GM18517 (cell line): ENCODE measurements at regions not wholly inside any gene's neighbourhood (a gene's known extent, or its start where the extent isn't known, plus 50 kb on each side); places are given as distances from the start of the nearest gene placed in this dataset.
"Not testable (repeated sequence)": the region's sequence is repeated elsewhere in the genome, so short reads cannot be mapped to it uniquely, and the experiment has no call there.

Experiments used
- ATAC-seq: cut with Tn5 transposase; IDR thresholded peaks from one replicate; pipeline ENCODE4 v1.9.1; 2021; ENCODE audit warnings: mild to moderate bottlenecking, moderate library complexity; ENCODE audit not compliant: unreplicated experiment

- ATAC-seq, result no peak
These were observed 829.0 kb downstream of the DNAH5 start for GRCh38 chr5:13115476-13115875.

DNA sequence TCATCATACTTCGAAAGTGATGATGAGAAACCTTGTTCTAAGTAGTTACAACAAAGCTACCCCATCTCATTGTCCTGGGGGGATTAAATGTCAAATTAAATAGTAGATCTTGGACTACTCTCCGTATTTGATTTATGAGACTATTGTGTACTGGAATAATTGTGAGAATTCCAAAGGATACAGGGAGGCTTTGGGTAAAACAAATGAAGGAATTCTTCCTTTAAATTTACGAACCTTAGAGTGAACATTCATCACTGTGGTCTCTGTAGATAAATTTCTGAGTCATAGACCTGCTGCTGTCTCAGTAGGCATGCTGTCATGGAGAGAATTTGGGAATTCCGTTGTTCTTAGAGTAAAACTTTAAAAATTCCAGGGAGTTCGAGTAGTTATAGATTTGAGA lies 836.2 kb downstream of the DNAH5 start:
- no peak for ATAC-seq

GRCh38 chr5:13107537-13107936 lies 837.0 kb downstream of the DNAH5 start:
- ATAC-seq, result no peak

DNA sequence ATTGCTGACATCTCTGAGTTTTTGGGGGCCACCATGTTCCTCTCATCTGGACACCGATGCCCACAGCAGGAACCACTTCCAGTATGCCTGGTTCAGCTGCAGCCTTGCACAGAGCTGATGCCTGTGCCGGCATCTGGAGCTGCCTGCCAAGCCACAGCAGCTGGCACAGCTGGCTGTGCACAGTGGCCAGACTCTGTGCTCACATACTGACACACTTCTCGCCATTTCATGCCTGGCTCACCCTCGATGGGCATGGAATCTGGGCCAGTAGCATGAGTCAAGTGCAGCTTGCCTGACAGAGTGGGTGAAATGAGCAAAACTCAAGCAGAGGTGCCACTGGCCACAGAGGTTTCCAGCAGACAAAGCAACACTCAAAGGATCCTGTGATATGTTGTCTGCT lies 863.4 kb downstream of the DNAH5 start:
- ATAC-seq, result no peak

- not testable (repeated sequence) for ATAC-seq
These were observed 871.6 kb downstream of the DNAH5 start for GRCh38 chr5:13072936-13073335.

- no peak for ATAC-seq
These were observed 881.4 kb downstream of the DNAH5 start for GRCh38 chr5:13063088-13063487.

- no peak for ATAC-seq
These were observed 898.5 kb downstream of the DNAH5 start for GRCh38 chr5:13045897-13046551.

GRCh38 chr5:13034061-13034460 lies 910.4 kb downstream of the DNAH5 start:
- no peak for ATAC-seq

- no peak for ATAC-seq
These were observed 915.3 kb downstream of the DNAH5 start for GRCh38 chr5:13029211-13029610.

DNA sequence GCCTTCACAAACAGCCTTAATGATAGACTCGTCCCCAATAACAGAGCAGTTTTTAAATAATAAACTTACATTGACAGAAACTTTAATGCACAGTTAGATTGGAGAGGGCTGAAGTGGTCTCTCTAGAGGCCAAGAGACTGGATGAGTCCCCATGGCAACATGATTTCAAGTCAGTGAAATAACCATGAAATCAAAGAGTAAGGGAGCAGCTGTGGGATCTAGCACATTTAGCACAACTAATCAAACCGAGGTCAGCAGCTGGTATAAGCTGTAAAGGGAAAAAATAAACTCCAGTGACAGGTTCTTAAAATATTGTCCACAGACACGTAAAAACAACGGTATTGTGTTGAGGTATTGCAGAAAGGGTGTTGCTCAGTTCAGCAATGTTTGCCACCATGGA lies 916.6 kb downstream of the DNAH5 start:
- no peak for ATAC-seq

- ATAC-seq, result no peak
These were observed 924.8 kb downstream of the DNAH5 start for GRCh38 chr5:13019729-13020128.

DNA sequence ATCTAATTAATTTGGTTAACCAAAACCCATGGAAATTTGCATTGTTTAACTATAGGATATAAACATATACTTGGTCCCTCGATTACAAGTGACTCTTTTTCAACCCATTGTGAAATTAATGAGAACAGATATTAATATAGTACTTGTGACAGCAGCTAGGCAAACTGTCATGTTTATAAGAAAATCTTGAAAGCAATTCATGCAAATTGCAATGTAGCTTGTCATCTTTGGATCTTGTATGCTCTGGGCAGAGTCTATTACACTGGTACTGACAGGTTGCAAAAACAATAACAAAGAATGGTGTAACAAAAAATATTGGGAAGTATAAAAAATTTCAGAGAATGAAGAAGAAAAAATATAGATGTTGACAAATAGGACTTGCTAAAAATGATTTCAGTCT lies 941.0 kb downstream of the DNAH5 start:
- no peak for ATAC-seq

GRCh38 chr5:12999667-13000066 lies 944.8 kb downstream of the DNAH5 start:
- ATAC-seq, result no peak

DNA sequence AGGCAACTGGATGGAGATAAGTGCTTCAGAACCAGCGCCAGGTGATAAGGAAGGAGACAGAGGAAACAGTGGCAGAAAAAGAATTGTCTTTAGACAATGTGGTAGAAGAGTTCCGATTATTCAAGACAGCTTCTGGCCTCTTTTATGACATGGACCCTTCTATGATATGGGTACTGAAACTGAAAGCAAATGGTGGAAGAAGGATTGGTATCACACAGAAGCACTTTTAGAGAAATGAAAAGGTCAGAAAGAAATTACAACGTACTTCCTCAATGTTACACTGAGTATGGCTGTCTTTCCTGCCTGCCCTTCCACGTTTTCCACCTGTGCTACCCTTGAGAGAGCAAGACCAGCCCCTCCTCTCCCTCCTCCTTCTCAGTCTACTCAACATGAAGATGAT lies 959.3 kb downstream of the DNAH5 start:
- no peak for ATAC-seq

DNA sequence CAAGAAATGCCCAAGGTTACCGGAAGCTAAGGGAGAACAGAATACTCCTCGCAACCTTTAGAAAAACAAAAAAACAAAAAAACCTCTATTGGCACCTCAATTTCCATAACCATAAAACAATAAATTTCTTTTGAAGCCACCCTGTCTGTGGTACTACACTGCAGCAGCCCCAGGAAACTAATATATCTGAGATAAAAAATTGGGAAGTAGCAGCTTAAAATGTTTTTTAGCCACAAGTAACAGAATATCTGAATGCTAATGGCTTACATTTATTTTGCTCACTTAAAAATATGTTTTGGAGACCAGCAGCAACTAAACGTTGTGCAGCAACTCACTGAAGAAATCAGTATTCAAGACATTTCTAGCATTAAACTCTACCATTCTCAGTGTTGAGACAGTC lies 969.6 kb downstream of the DNAH5 start:
- no peak for ATAC-seq

GRCh38 chr5:12965804-12966203 lies 978.7 kb downstream of the DNAH5 start:
- ATAC-seq, result no peak

DNA sequence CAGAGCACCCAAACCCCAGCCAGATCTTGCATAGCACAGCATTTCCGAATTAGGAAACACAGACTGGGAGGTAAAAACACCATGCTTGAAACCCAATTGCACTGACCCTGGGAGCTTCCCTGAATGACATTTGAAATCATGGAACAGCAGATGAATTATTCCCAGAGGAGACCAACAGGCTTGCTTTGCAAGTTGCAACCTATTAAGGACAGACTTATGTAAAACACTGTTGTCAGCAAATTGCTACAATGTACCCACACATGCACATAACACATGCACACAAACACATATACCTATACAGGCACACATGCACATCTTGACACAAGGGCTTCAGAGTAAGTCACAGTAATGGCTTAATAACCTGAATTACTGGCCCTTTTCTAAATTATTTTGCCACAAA lies 984.8 kb downstream of the DNAH5 start:
- ATAC-seq, result no peak

DNA sequence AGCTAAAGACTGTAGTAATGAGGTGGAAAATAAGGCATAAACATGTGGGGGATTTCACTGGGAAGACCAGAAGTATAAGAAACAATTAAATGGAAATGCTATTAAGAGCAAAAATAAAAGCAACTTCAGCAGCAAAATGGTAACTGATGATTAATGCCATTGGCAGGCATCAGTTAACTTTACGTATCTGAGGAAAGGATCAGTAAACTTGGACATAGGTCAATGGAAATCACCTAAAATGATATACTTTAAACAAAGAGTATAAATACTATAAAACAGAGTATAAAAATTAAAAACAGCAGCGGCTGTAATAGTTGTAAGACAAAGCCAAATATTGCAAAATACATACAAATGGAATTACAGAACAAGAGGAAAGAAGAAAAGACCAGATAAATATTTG lies 992.1 kb downstream of the DNAH5 start:
- no peak for ATAC-seq

- ATAC-seq, result no peak
These were observed 992.6 kb downstream of the DNAH5 start for GRCh38 chr5:12951846-12952245.

GRCh38 chr5:12947379-12947778 lies 997.1 kb downstream of the DNAH5 start:
- ATAC-seq, result no peak

- ATAC-seq, result not testable (repeated sequence)
These were observed 999.0 kb downstream of the DNAH5 start for GRCh38 chr5:12945477-12945876.

DNA sequence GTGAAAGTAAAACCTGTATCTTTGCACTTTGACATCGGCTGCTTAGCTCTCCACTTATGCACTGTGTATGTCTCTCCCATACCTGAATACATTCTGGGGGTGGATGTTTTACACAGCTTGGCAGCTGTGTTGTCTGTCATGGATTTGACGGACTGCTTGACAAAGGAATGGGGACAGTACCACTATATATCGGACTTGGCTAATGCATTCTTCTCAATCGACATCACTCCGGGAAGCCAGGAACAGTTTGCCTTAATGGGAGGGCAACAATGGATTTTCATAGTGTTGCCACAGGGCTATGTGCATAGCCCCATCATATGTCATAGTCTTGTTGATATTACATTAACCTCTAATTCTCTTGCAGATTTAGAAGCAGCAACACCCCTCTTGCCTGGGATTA lies 1008.3 kb downstream of the DNAH5 start:
- ATAC-seq, result no peak

GRCh38 chr5:12934722-12935121 lies 1009.8 kb downstream of the DNAH5 start:
- ATAC-seq, result no peak
